GM18867 (cell line): ENCODE measurements at regions not wholly inside any gene's neighbourhood (a gene's known extent, or its start where the extent isn't known, plus 50 kb on each side); places are given as distances from the start of the nearest gene placed in this dataset.

Experiments
- ATAC-seq: cut with Tn5 transposase; IDR thresholded peaks from one replicate; pipeline ENCODE4 v1.9.1; 2021; ENCODE audit warnings: mild to moderate bottlenecking, moderate library complexity; ENCODE audit not compliant: unreplicated experiment

DNA sequence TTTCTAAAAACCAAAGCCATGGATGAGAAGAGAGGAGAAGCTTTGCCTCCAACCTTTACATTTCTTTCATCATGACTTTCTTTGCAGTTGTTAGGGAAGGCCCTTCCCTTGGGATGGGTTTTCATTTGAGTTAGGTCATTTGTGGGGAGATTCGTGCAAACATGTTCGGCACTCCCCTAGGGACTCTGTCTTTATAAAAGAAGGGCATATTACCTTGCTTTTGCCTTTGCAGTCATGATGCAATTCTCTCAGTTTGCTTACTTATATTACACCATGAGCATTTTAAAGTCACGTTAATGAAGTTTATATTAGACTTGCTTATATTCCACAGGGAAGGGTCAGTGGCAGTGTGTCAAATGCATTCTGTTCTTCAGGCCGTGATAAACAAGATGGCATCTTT lies 289.3 kb upstream of the WWC1 start:
- ATAC-seq = no peak

DNA sequence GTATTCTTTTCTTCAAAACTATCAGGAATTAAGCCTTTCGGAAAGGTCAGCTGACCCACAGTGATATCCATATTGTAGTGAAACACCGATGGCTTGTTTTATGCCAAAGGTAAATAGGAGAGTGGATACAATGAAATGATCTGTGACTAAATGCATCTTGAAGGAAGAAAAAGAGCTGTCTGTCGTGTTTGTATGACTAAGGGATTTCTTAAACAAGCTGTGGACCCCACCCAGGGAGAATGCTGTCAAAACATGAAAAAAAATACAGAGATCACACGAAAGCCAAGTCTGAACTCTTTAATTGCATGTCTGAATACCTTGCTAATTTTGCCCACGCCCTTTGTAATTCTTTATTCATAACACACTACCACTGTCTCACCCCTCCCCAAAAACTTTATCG lies 286.4 kb upstream of the WWC1 start:
- ATAC-seq = no peak

DNA sequence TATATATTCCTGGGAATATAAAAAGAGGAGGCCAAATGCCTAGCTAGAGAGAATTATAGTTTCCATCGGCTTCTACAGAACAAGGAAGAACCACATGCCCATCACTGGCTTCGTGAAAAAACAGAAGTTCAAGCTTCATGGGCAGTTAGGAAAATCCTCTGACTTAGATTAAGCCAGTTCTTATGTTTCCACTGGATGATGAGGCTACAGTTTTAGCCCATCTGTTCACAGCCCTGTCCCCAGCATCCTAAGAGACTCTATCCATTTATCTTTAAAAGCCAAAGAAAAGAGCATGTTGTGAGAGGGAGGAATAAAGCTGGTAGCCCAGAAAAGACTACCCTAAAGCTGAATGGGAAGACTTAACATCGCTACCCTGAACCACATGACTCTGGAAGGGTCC lies 285.5 kb upstream of the WWC1 start:
- ATAC-seq = no peak

DNA sequence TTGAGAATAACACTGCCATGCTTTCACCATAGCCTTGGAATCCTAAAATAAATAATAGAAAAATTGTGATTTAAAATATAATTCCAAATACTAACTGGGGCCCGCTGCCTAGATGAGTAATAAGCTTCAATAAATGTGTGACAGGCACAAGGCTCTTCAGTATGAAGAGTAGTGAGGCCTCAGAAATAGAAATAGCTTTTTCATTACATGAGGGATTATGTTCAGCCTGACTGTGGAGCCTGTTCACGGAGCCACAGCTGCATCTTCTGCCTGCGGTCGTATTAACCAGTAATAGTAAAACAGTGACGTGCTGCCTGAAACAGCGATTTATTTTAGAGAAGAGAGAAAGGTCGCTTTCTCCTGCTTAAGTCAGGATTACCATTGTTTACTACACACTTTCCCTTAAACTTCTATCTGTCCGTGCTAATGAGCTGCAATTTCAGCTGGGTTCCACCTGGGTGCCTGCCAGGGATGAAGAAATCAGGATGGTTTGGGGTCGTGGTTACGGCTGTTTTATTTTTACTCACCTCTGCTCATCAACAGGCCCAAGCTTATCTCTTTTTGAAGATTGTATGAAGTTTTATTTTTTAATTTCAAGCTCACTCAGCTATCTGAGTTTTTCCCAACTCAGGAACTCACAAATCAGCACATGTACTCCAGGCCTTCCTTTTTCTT lies 284.9 kb upstream of the WWC1 start:
- no peak for ATAC-seq

DNA sequence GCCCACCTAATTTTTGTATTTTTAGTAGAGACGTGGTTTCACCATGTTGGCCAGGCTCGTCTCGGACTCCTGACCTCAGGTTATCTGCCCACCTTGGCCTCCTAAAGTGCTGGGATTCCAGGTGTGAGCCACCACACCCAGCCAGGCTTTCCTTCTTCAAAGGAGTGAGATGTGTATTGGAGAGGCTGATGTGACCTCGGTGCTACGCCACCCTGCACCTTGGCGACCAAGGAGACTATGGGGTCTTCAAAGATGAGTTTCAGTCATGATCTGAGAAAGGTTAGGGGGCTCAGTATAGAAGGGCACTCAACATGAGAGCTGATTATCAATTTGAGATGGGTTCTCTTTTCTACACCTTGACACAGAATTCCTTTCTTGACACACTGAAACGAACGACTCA lies 284.2 kb upstream of the WWC1 start:
- no peak for ATAC-seq

DNA sequence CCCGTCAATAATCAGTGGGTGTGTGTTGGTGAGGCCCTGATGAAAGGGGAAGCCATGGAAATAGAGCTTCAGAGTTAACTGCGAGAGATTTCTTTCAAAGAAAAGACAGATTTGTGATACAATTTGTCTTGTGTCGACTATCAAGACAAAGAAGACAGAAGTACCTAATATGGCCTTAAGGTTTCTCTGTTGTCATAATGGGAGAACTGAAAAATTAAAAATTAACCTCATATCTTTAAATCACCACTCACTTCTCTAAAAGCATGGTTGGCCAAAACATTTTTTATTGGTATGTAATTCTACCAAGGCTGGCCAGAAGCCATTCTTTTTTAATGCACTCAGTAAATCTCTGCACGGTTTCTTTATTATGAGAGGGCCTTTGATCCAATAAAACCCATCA lies 282.9 kb upstream of the WWC1 start:
- no peak for ATAC-seq

DNA sequence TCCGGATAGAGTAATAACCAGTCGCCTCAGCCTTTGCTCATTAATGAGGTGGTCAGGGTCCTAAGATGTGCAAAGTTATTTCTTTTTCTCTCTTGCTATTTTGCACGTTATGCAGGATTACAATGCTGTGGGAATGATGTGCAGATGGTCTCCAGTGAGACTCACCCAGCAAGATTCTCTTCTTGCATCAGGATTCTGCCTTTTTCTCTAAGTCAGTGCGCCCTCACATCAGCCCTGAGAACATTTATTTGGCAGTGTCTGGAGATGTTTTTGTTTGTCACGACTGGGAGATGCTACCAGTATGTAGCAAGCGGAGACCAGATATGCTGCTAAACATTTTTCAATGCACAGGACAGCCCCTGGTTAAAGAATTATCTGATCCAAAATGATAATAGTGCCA lies 280.3 kb upstream of the WWC1 start:
- no peak for ATAC-seq

DNA sequence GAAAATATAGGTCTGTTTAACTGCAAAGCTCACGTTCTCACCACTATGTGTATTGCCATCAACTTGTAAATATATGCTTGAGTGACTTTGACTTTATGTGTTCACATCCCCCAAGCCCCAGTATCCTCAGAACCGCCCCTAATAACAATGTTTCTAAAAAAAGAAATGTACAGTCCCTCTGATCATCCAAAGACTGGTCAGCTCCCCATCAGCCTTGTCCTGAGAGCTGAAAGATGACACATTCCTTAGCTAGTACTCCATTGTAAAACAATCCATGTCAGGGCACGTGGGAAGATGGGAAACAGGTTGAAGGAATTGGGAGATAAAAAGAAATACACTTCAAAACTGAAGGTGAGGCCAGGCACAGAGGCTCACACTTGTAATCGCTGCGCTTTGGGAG lies 279.4 kb upstream of the WWC1 start:
- no peak for ATAC-seq

DNA sequence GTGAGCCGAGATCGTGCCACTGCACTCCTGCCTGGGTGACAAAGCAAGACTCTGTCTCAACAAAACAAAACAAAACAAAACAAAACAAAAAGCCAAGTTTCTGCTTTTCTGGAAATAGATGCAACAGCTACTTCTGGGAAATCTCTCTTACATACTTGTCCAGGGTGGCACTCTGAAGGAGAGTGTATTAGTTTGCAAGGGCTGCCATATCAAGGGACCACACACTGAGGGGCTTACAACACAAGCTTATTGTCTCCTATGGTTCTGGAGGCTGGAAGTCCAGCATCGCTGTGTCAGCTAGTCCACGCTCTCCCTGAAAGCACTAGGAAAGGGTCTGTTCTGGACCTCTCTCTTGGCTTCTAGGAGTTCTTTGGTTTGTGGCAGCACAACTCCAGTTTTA lies 277.9 kb upstream of the WWC1 start:
- ATAC-seq = no peak

DNA sequence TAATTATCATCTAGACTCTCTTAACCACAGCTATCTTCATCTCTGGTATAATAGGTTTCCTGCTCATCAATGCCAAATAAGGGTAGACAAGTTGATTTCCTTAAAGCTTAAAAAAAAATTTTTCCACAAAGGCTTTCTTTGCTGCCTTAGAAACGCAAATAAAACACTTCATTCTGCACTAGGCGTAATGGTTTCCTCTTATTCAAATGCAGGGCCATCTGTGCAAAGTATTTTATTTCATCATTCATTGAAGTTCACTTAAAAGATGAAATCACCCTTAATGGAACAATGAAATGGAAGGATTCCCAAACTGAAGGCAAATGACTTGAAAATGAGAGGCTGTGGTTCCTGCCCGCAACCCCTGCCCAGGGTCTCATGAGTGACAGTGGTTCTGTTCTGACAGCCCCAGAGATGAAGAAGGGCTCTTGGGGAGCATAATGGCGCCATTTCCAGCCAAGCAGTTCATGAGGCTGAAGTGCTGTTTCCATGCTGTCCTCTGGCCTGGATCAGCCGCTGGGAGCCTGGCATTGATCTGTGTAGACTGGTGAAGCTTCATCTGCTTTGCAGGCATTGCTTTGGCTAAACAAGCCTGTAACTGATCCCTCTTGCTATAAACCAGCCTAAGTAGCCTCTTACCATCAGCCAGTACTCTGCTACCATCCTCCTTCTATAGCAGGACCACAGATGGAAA lies 276.9 kb upstream of the WWC1 start:
- ATAC-seq = no peak

DNA sequence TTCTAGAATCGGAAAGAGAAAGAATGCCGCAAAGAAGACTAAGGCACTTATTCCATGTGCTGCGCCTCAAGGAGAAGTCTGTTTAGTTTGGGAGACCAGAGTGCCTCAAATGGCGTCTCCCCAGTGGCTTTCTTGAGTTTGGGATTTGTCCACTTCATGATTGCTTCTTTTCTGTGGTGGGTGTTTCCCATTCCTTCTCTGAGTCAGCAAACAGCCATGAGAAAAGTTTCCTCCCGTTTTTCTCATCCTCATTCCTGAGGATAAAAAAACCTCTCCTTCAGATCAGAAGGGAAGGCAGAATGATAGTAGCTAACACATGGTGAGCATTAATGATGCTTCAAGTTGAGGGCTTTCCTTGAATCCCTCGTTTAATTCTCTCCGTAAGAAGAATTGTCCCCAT lies 275.9 kb upstream of the WWC1 start:
- no peak for ATAC-seq

DNA sequence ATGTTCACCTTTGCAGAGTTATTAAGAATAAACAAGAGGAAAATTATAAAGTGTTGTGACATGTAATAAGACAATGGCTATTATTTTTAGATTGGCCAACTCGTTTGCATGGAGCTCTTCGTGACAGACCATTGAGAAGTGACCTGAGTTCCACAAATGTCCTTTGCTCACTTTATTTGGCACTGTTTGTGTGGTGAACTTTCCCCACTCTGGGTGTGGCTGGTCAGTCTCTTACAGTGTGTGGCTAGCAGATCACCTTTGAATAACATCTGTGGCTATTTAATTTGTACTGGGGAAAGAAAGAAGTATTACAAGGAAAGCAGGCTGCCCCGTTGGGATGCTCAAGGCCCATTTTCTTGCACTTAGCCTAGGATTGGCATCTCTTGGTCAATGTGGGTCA lies 274.1 kb upstream of the WWC1 start:
- ATAC-seq = no peak

DNA sequence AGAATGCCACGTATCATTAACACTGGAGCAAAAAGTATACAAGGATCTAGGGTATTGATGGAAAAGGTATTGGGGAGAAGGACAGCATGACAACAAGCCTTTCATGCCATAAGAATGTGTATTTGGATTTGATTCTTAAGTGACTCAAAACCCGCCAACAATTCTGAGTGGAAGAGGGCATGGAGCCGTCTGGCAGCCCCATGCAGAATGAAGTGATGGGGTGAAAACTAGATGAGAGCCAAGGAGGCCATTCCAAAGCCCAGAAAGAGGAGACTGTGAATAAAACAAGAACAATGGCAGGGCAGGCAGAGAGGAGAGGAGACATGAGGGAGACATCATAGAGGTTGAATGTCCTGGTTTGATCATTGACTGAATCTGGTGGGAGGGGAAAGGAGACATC lies 272.3 kb upstream of the WWC1 start:
- ATAC-seq = no peak

DNA sequence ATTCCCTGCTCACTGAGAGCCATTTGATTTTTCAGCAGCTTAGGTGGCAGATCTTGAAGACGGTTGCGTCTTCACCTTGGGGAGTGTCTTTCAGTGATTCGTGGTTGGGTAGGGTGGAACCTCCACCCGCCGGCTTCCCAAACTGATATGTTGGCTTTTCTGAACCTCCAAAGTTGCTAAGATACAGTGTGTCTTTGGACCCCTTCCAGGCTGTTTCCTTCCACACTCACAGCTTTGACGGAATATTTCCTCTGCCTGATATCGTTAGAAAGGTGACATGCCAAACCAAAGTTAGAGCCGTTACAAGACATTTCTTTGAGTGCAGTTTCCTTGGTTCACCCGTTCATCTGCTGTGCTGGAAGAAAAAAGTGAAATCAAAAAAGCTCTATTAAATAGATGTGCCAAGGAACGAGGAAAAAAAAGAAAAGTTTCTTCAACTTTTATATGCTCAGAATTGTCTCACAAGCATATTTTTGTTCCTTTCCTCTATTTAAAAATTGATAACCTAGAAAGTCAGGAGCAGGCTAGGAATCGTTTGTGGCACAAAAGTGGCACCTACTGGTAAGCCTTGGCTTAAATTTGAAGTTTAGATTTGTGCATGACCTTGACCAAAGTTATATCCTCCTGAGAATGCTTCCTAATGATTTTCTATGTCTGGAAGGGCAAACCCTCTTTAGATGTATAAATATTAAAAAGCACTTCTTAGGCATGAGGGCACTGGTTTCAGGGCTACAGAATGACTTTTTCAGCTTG lies 270.7 kb upstream of the WWC1 start:
- ATAC-seq = no peak

DNA sequence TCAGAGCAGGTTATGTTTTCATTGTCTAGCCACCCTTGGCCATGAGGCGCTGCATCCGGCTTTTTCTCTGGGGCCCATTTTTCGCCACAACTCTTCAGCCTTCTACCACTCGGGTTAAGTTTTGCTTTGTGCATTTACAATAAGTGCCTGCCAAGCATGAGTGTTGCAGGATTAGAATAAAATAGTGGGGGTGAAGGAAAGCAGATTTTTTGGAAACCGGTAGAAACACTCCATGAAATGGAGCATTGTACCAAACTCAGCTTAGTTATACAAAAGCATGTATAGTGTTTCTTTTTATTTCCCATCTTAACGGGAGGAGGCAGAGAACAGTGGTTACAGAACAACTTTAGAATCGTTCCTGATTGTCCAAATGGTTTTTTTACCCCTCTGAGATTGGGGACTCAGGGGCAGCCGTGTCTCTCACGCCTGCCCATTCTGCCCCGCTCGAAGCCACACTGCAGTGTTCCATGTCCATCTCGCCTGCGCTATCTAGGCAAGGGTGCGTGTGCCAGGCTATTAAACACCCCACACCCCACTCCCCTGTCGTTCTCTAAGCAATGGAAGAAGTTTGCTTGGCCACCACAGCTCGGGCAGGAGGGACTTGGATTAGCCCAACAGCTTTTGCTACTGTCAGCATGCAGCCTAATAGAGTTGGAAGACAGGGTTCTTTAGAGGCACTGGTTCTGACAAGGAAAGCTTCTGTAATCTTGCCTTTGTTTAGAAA lies 268.8 kb upstream of the WWC1 start:
- no peak for ATAC-seq

DNA sequence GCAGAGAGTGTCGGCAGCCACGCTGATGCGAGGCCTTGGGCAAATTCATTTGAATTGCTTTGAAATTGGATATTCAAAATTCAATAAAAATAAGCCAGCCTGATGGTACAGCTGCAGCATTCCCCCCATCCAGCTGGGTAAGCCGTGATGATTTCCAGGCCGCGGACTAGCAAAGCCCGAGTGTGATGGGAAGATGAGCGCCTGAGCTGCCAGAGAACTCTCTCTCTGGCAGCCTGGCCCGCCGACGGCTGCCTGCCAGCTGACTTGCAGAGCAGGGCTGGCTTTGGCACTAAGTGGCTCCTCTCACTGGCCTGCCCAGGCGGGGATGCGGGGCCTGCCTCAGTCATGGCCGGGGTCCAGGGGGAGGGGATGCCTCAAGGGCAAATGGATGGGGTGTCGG lies 268.3 kb upstream of the WWC1 start:
- no peak for ATAC-seq

DNA sequence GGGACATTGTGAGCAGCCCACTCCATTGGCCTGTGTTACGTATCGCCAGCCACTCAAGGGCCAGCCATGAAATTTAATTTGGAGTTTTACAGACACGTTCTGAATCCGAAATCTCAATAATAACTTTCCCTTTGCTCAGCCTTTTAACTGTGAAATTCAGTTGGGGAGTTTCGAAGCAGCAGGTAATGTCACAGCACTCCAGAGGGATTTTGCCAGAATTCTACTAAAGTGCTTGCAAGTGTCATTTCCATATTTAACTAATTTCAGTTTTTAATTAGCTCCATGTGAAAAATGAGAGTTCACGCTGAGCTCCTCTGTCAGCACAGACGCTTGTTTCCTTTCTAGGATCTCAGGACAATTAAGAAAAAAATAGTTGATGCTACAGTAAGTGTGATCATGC lies 267.1 kb upstream of the WWC1 start:
- no peak for ATAC-seq

DNA sequence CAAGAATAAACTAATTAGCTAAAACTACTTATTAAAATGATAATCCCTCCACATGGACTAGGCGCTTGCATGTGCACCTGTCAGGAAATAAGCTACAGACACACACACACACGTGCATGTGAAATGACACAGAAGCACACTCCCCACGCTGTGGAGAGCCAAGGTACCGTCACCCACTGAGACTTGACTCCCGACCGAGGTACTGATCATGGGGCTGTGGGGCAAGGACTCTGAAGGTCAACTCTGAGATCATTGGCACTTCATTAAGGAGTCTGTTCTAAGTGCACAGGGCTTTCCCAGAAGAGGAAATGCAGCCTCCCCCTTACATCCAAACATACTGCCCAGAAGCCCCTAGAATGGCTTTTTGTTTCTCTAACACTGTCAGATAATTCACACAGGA lies 264.4 kb upstream of the WWC1 start:
- no peak for ATAC-seq

DNA sequence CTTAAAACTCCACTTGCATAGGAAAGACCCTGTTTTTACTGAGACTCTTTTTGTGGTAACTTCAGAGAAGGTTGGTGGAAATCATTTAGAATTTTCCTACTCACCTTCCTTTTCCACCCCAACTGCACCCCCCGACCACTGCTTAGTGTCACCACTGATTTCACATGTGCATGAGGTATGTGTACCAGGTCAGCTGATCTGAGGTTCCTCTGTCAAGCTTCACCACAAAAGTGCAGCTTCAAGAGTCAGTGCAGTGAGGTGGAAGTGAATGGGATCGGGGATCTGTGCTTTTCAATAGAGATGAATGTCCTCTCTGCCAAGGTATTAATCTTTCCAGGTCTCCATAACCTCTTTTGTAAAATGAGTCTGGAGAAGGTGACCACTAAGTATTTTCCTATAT lies 260.5 kb upstream of the WWC1 start:
- no peak for ATAC-seq

DNA sequence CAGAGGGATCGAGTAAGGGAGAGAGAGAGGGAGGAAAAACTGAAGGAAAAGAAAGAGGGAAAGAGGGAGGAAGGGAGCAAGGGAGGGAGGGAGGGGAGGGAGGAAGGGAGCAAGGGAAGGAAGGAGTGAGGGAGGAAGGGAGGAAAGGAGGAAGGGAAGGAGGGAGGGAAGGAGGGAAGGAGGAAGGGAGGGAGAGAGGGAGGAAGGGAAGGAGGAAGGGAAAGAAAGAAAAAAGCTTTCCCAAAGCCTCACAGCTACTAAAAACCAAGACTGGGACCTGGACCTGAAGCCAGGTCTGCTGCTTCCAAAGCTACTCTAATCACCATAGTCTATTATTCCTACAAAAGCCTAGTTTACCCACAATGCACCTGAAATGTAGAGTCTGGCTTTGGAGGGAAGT lies 259.8 kb upstream of the WWC1 start:
- ATAC-seq = no peak

DNA sequence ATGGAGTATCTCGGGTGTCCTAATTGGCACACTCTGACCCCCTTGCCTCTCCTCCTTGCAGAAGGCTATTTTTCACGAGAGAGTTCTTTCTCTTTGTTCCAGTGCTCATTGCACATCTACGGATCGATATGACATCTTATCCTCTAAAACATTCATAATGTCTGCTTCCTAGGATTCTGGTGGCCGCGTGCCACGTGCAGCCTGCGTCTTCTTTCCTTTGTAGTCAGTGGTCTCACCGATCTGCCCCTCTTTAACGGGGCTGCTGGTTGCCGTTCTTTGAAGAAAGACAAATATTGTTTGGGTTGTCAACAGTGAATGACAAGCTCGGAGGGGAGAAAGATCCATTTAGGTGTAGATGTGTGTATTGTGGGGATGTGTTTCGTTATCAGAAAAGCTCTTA lies 252.4 kb upstream of the WWC1 start:
- no peak for ATAC-seq
